OCI-LY1 (cell line): ENCODE measurements at regions not wholly inside any gene's neighbourhood (a gene's known extent, or its start where the extent isn't known, plus 50 kb on each side); places are given as distances from the start of the nearest gene placed in this dataset.

Experiments
- H2AFZ ChIP-seq: fragments of 200-600 bp; sonication (generic), shearing (Covaris generic); 2 replicates; pipeline ENCODE4 v1.6.0; 2014; ENCODE audit warnings: antibody characterized with exemption, mild to moderate bottlenecking, low read length
- H3F3A ChIP-seq: fragments of 200-600 bp; sonication (generic), shearing (Covaris generic); 2 replicates; pipeline ENCODE4 v1.6.0; 2014; ENCODE audit warnings: mild to moderate bottlenecking, antibody characterized with exemption, low read length, moderate library complexity; ENCODE audit not compliant: insufficient read depth
- H3K27ac ChIP-seq: fragments of 200-600 bp; sonication (generic); 2 replicates; pipeline ENCODE4 v1.5.1; 2014; ENCODE audit warnings: low read length, mixed run types, mild to moderate bottlenecking, low read depth; ENCODE audit not compliant: poor library complexity, severe bottlenecking
- H3K27me3 ChIP-seq: fragments of 200-600 bp; sonication (generic); 2 replicates; pipeline ENCODE4 v1.6.0; 2014; ENCODE audit warnings: antibody characterized with exemption, mild to moderate bottlenecking, low read length, moderate library complexity; ENCODE audit not compliant: insufficient read depth
- H3K36me3 ChIP-seq: fragments of 200-600 bp; sonication (generic); 2 replicates; pipeline ENCODE4 v1.6.1; 2014; ENCODE audit warnings: mild to moderate bottlenecking, antibody characterized with exemption, low read length, moderate library complexity, mixed read lengths; ENCODE audit not compliant: insufficient read depth
- H3K4me1 ChIP-seq: fragments of 200-600 bp; sonication (generic); 2 replicates; pipeline ENCODE4 v1.5.1; 2014; ENCODE audit warnings: mild to moderate bottlenecking, low read length, moderate library complexity; ENCODE audit not compliant: insufficient read depth, severe bottlenecking
- H3K4me2 ChIP-seq: fragments of 200-600 bp; sonication (generic), shearing (Covaris generic); 2 replicates; pipeline ENCODE4 v1.6.1; 2014; ENCODE audit warnings: low read length
- H3K4me3 ChIP-seq: fragments of 200-600 bp; sonication (generic); 2 replicates; pipeline ENCODE4 v1.5.1; 2014; ENCODE audit warnings: low read length, low read depth, mild to moderate bottlenecking, mixed read lengths; ENCODE audit not compliant: poor library complexity, severe bottlenecking
- H3K79me2 ChIP-seq: fragments of 200-600 bp; shearing (Covaris generic); 2 replicates; pipeline ENCODE4 v1.6.1; 2016; ENCODE audit warnings: mixed run types, low read length, mixed read lengths; ENCODE audit not compliant: insufficient read depth
- H3K9ac ChIP-seq: fragments of 200-600 bp; sonication (generic), shearing (Covaris generic); 2 replicates; pipeline ENCODE4 v1.6.1; 2014; ENCODE audit warnings: mild to moderate bottlenecking, low read length, mixed read lengths
- H3K9me2 ChIP-seq: fragments of 200-600 bp; sonication (generic), shearing (Covaris generic); 2 replicates; pipeline ENCODE4 v1.6.1; 2014; ENCODE audit warnings: low read depth, mild to moderate bottlenecking, low read length, mixed read lengths
- H3K9me3 ChIP-seq: fragments of 200-600 bp; shearing (Covaris generic); 2 replicates; pipeline ENCODE4 v1.6.1; 2014; ENCODE audit warnings: low read length, mixed read lengths
- H4K20me1 ChIP-seq: fragments of 200-600 bp; sonication (generic), shearing (Covaris generic); 2 replicates; pipeline ENCODE4 v1.6.0; 2016; ENCODE audit warnings: mild to moderate bottlenecking, low read length; ENCODE audit not compliant: insufficient read depth
- CTCF ChIP-seq: fragments of 200-600 bp; sonication (generic), shearing (Covaris generic); IDR thresholded peaks from 2 replicates; pipeline ENCODE4 v1.5.1; 2017; ENCODE audit warnings: mild to moderate bottlenecking, antibody characterized with exemption, low read length, moderate library complexity, mixed read lengths
- EZH2 ChIP-seq: fragments of 200-600 bp; sonication (generic), shearing (Covaris generic); IDR thresholded peaks from 2 replicates; pipeline ENCODE4 v1.8.0; 2017; ENCODE audit warnings: borderline replicate concordance, mixed run types, mild to moderate bottlenecking, antibody characterized with exemption, low read length, moderate library complexity, mixed read lengths

GRCh38 chr9:87008667-87009066 is 61.4 kb upstream of the GAS1 start:
- H3K4me1 ChIP-seq: no peaks in the 10 kb centered on the region
- no peak overlapping the region for H3K4me2 ChIP-seq
- no peak overlapping the region for H3K27ac ChIP-seq
- H2AFZ ChIP-seq: no peak overlapping the region
- H3K9me3 ChIP-seq: no peaks in the 10 kb centered on the region
- no peaks in the 10 kb centered on the region for H3K9me2 ChIP-seq
- H3K79me2 ChIP-seq: no peaks in the 10 kb centered on the region
- no peaks in the 10 kb centered on the region for H3K36me3 ChIP-seq
- no peak overlapping the region for H3K9ac ChIP-seq
- H4K20me1 ChIP-seq: no peaks in the 10 kb centered on the region
- H3K27me3 ChIP-seq: no peaks in the 10 kb centered on the region
- no peaks in the 10 kb centered on the region for H3F3A ChIP-seq
- TF ChIP-seq CTCF (no peak), EZH2 (no peak)
- no peak overlapping the region for H3K4me3 ChIP-seq

- TF ChIP-seq CTCF (no peak), EZH2 (no peak)
- H3K9me3 ChIP-seq: no peaks in the 10 kb centered on the region
- H2AFZ ChIP-seq: no peak overlapping the region
- H3K27ac ChIP-seq: no peak overlapping the region
- H4K20me1 ChIP-seq: no peaks in the 10 kb centered on the region
- no peaks in the 10 kb centered on the region for H3K9me2 ChIP-seq
- H3K4me3 ChIP-seq: no peak overlapping the region
- H3K9ac ChIP-seq: no peak overlapping the region
- H3K4me1 ChIP-seq: no peaks in the 10 kb centered on the region
- H3K4me2 ChIP-seq: no peak overlapping the region
- H3K27me3 ChIP-seq: no peaks in the 10 kb centered on the region
- no peaks in the 10 kb centered on the region for H3K79me2 ChIP-seq
- H3K36me3 ChIP-seq: no peaks in the 10 kb centered on the region
- H3F3A ChIP-seq: no peaks in the 10 kb centered on the region
Measured at GRCh38 chr9:87010626-87011025, 63.3 kb upstream of the GAS1 start.

GRCh38 chr9:87011551-87011950 is 64.2 kb upstream of the GAS1 start:
- no peaks in the 10 kb centered on the region for H4K20me1 ChIP-seq
- no peaks in the 10 kb centered on the region for H3K9me2 ChIP-seq
- TF ChIP-seq EZH2: no peak
- no peak for TF ChIP-seq CTCF
- H3K79me2 ChIP-seq: no peaks in the 10 kb centered on the region
- no peak overlapping the region for H3K4me2 ChIP-seq
- no peak overlapping the region for H2AFZ ChIP-seq
- no peaks in the 10 kb centered on the region for H3F3A ChIP-seq
- H3K27me3 ChIP-seq: no peaks in the 10 kb centered on the region
- H3K4me1 ChIP-seq: no peaks in the 10 kb centered on the region
- no peak overlapping the region for H3K4me3 ChIP-seq
- H3K27ac ChIP-seq: no peak overlapping the region
- H3K36me3 ChIP-seq: no peaks in the 10 kb centered on the region
- H3K9me3 ChIP-seq: no peaks in the 10 kb centered on the region
- H3K9ac ChIP-seq: no peak overlapping the region
